ENCODE measurements at regions not wholly inside any gene's neighbourhood (a gene's known extent, or its start where the extent isn't known, plus 50 kb on each side); places are given as distances from the start of the nearest gene placed in this dataset.

- Histone ChIP-seq H2BK15ac (ENCODE audit: low read depth, low read length) (no peak overlapping the region), H2BK5ac (ENCODE audit: insufficient read length, low read length) (no peak overlapping the region), H4K5ac (ENCODE audit: insufficient read length, low read depth, low read length) (no peak overlapping the region), H3K4me2 (ENCODE audit: insufficient read depth, insufficient read length, low read length) (no peak overlapping the region), H3K79me2 (ENCODE audit: insufficient read depth, low read length) (no peaks in the 10 kb centered on the region), H3K23ac (ENCODE audit: insufficient read length, low read depth, low read length) (no peak overlapping the region), H4K8ac (replicated peaks; ENCODE audit: insufficient read length, low read depth, low read length) (no peak overlapping the region), H3K14ac (ENCODE audit: insufficient read depth, low read length) (0 out of 2 replicates have a peak overlapping the region, but pooled peaks have one; percentile 3), H3K56ac (ENCODE audit: insufficient read length, low read depth, low read length) (no peak overlapping the region), H2AFZ (ENCODE audit: low read length) (no peak overlapping the region), H3K27ac (ENCODE audit: insufficient read length, low read depth, low read length) (no peak overlapping the region), H2BK20ac (ENCODE audit: low read depth, low read length, poor library complexity, severe bottlenecking) (no peak overlapping the region), H4K91ac (ENCODE audit: insufficient read length, low read depth, low read length) (no peak overlapping the region), H3T11ph (ENCODE audit: low read length) (no peak overlapping the region), H3K4me1 (ENCODE audit: insufficient read depth, low read length) (peaks cover 4% of the 10 kb centered on the region; the same call in 1 of the 2 replicates), H3K9me3 (ENCODE audit: control insufficient read depth, low read depth, low read length) (no peaks in the 10 kb centered on the region), H4K20me1 (ENCODE audit: control insufficient read depth, insufficient read depth, insufficient read length) (no peaks in the 10 kb centered on the region), H3K4ac (ENCODE audit: low read depth, low read length) (no peak overlapping the region), H2BK12ac (ENCODE audit: insufficient read length, low read depth, low read length) (no peak overlapping the region), H3K18ac (ENCODE audit: insufficient read length, low read depth, low read length) (no peak overlapping the region), H3K79me1 (ENCODE audit: insufficient read depth, low read depth, low read length, poor library complexity, severe bottlenecking) (no peaks in the 10 kb centered on the region), H3K23me2 (ENCODE audit: insufficient read length, low read depth, low read length, poor library complexity, severe bottlenecking) (no peaks in the 10 kb centered on the region), H2AK5ac (ENCODE audit: insufficient read length, low read length) (no peak overlapping the region), H3K9ac (ENCODE audit: extremely low read depth, insufficient read length, low read length) (no peak overlapping the region), H3K27me3 (ENCODE audit: insufficient read depth, low read length) (no peaks in the 10 kb centered on the region), H2BK120ac (ENCODE audit: low read depth, low read length, poor library complexity, severe bottlenecking) (no peak overlapping the region)
- no peak for TF ChIP-seq CTCF (conservative IDR thresholded peaks at IDR 0.05)
- no peak overlapping the region; a peak in 1 of 5 replicates for H3K4me3 Mint-ChIP-seq
- peak; percentile 72 for DNase-seq
- no peaks in the 10 kb centered on the region; a peak in 1 of 7 replicates for H3K36me3 Mint-ChIP-seq (ENCODE audit: insufficient read depth in 1 of 3, low read depth in 3 of 3)
- no CpG with 5 or more reads among the region's 15 CpGs for WGBS (ENCODE audit: extremely low coverage, insufficient read length, low lambda C conversion rate)
- peak overlapping the region in 1 of 3 experiments; percentile 83; a peak in 1 of 7 replicates for H3K27ac Mint-ChIP-seq
- H3K4me1 Mint-ChIP-seq = peaks cover 17 to 33% of the 10 kb centered on the region in 2 experiments
- H3K9me3 Mint-ChIP-seq = no peaks in the 10 kb centered on the region
- H3K27me3 Mint-ChIP-seq (ENCODE audit: low read depth) = peaks cover 10% of the 10 kb centered on the region
Measured at GRCh38 chr9:121557581-121558447, 58.2 kb upstream of the GGTA1 start.
